MCF 10A (cell line): ENCODE measurements at regions not wholly inside any gene's neighbourhood (a gene's known extent, or its start where the extent isn't known, plus 50 kb on each side); places are given as distances from the start of the nearest gene placed in this dataset.

ENCODE experiments used
- BruUV-seq: library from RNA; stranded (reverse); fragments of 400-500 nt; replicated peaks from 2 replicates; lab custom pipeline; 2021; lab: Mats Ljungman, UMichigan
- CTCF ChIA-PET: fragments of 300-600 bp; sonication (Branson Sonifier 250); formaldehyde crosslinking; extraction: SDS; loops from one replicate; lab custom pipeline; 2021; ENCODE audit warnings: antibody characterized with exemption, inconsistent platforms; lab: Yijun Ruan, JAX
- POLR2A ChIA-PET: fragments of 300-600, 350-650 bp; sonication (Branson Sonifier 250); formaldehyde crosslinking; extraction: SDS; loops from one replicate; lab custom pipeline; 2020; ENCODE audit warnings: antibody characterized with exemption, inconsistent platforms; lab: Yijun Ruan, JAX
- DNase-seq: peaks from one replicate; pipeline ENCODE4 v3.0.0-alpha.2; 2018; ENCODE audit not compliant: unreplicated experiment
- H3K27ac Mint-ChIP-seq: one replicate; pipeline ENCODE4 v1.8.0; 2022; ENCODE audit warnings: mild to moderate bottlenecking, low read depth, mixed read lengths; ENCODE audit not compliant: unreplicated experiment
- H3K27me3 Mint-ChIP-seq: one replicate; pipeline ENCODE4 v1.8.0; 2022; ENCODE audit warnings: mixed read lengths; ENCODE audit not compliant: insufficient read depth, unreplicated experiment
- H3K36me3 Mint-ChIP-seq: one replicate; pipeline ENCODE4 v1.8.0; 2022; ENCODE audit warnings: mild to moderate bottlenecking, moderate library complexity, mixed read lengths; ENCODE audit not compliant: insufficient read depth, unreplicated experiment
- H3K4me1 Mint-ChIP-seq: one replicate; pipeline ENCODE4 v1.8.0; 2022; ENCODE audit warnings: mixed read lengths; ENCODE audit not compliant: insufficient read depth, unreplicated experiment
- H3K4me3 Mint-ChIP-seq: one replicate; pipeline ENCODE4 v1.8.0; 2022; ENCODE audit warnings: mild to moderate bottlenecking, moderate library complexity, mixed read lengths; ENCODE audit not compliant: unreplicated experiment
- H3K9me3 Mint-ChIP-seq: one replicate; pipeline ENCODE4 v1.8.0; 2022; ENCODE audit warnings: mixed read lengths; ENCODE audit not compliant: unreplicated experiment
- intact Hi-C: fragments of 100-400 bp; cut with micrococcal nuclease; formaldehyde crosslinking; loops from 2 replicates; pipeline ENCODE4 v1.14.1; 2022
- TF ChIP-seq, protein P1 (sequence below): fragments of 200-600 bp; IDR thresholded peaks from one replicate; pipeline ENCODE4 v1.8.0; 2022; ENCODE audit warnings: antibody characterized with exemption, mild to moderate bottlenecking; ENCODE audit not compliant: unreplicated experiment

DNA sequence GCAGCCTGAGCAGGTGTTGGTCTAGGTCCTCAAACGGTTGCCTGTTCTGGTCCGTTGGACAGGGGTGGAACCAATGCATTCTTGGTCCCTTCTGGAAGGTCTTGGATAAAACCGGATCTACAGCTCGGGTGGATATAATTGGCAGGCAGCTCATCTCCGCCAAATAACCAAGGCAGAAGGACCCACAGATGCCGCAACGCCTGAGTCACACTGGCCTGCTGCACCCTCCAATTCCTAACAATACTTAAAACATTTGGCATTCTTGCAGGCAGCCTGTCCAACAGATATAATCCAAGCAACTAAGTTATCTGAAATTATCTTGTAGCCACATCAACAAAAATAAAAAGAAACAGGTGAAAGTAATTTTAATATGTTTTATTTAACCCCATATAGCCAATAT lies 59.0 kb upstream of the FGF14 start:
- TF ChIP-seq, protein P1, sequence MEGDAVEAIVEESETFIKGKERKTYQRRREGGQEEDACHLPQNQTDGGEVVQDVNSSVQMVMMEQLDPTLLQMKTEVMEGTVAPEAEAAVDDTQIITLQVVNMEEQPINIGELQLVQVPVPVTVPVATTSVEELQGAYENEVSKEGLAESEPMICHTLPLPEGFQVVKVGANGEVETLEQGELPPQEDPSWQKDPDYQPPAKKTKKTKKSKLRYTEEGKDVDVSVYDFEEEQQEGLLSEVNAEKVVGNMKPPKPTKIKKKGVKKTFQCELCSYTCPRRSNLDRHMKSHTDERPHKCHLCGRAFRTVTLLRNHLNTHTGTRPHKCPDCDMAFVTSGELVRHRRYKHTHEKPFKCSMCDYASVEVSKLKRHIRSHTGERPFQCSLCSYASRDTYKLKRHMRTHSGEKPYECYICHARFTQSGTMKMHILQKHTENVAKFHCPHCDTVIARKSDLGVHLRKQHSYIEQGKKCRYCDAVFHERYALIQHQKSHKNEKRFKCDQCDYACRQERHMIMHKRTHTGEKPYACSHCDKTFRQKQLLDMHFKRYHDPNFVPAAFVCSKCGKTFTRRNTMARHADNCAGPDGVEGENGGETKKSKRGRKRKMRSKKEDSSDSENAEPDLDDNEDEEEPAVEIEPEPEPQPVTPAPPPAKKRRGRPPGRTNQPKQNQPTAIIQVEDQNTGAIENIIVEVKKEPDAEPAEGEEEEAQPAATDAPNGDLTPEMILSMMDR: no peak
- intact Hi-C loops: no loop called here

DNA sequence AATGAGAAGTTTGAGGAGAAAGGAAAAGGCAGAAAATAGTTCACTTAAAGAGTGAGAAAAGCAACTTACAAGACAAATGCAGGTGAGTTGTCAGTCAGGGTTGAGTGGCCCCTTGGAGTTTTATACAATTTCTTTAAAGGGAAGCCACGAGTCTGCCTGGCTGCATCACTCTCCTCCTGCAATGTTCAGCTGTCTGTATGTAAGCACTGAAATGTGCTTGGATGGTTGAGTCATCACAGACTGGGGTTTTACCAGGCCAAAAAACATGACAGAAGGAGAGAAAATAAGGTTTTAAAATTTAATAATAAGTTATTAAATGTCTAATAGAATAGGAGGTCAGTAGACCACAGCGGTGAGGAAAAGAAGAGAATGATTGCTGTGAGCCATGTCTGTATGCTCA lies 51.0 kb upstream of the FGF14 start:
- no peaks in the 10 kb centered on the region for H3K36me3 Mint-ChIP-seq
- H3K4me1 Mint-ChIP-seq: peaks cover 13% of the 10 kb centered on the region
- no peak overlapping the region for H3K4me3 Mint-ChIP-seq
- H3K27ac Mint-ChIP-seq: no peak overlapping the region
- no TSS peak for BruUV-seq
- TF ChIP-seq, protein P1: no peak
- DNase-seq: no peak
- ChIA-PET CTCF (interaction anchor here (0.6 to 1.2 kb wide), 2 partner anchors 17 to 252 kb away, joined by 3 to 4 read pairs; no protein-coding TSS in a partner anchor), POLR2A (no interaction called here)
- no peaks in the 10 kb centered on the region for H3K27me3 Mint-ChIP-seq
- intact Hi-C loops: no loop called here
- no peaks in the 10 kb centered on the region for H3K9me3 Mint-ChIP-seq

More for the DNA sequence above, 59.0 kb upstream of the FGF14 start:
- Mint-ChIP-seq H3K9me3 (no peaks in the 10 kb centered on the region), H3K4me1 (peaks cover 7% of the 10 kb centered on the region), H3K36me3 (no peaks in the 10 kb centered on the region), H3K27me3 (no peaks in the 10 kb centered on the region), H3K27ac (no peak overlapping the region), H3K4me3 (no peak overlapping the region)
- ChIA-PET CTCF (interaction anchor here (0.5 to 1.8 kb wide), 2 partner anchors 95 to 1332 kb away, joined by 3 to 5 read pairs; no protein-coding TSS in a partner anchor), POLR2A (interaction anchor here (0.7 kb wide), 1 partner anchor 671 kb away, joined by 3 read pairs; no protein-coding TSS in a partner anchor)
- BruUV-seq: no TSS peak
- DNase-seq: peak; percentile 49
